Brain pericyte (primary cell): ENCODE measurements at regions not wholly inside any gene's neighbourhood (a gene's known extent, or its start where the extent isn't known, plus 50 kb on each side); places are given as distances from the start of the nearest gene placed in this dataset.
"Not testable (repeated sequence)": the region's sequence is repeated elsewhere in the genome, so short reads cannot be mapped to it uniquely, and the experiment has no call there.

Experiments
- DNase-seq: peaks from one replicate; pipeline ENCODE4 v3.0.0-alpha.2; 2012; ENCODE audit warnings: low read depth, low spot score

DNA sequence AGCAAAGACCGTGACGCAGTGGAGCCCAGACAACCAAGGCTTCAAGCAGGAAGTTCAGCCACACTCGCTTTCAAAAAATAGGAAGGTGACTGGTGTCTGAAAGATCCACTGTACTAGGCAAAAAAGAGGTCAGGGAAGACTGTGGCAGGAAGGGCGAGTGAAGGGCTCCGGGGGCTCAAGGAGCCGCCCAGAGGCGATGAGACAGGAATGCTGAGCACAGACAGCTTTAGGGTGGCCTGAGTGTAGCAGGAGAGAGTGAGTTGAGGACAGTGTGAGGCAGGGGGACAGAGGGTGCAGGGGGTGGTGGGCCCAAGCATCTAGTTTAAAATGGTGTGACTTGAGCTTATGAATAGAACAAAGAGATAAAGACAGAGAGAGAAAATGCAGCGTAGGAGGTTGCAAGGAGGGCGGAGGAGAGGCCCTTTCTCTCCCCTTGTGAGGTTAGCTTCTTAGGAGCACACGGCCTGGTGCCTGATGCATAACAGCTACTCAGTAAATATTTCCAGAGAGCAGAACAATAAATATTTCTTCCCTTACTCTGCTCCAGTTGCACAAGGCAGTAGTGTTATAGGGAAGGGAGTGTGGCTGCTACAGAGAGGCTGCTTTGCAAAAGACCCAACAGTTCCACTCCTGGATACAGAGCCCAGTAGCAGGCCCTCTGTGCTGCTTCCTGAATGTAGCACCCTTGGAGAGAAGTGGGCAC, 789.7 kb upstream of the RAB6C start:
- no peak for DNase-seq

- DNase-seq, result no peak
Observed at GRCh38 chr2:129190494-129190893, 789.0 kb upstream of the RAB6C start.

GRCh38 chr2:129191530-129191929, 787.9 kb upstream of the RAB6C start:
- no peak for DNase-seq

- no peak for DNase-seq
Observed at GRCh38 chr2:129192117-129192516, 787.3 kb upstream of the RAB6C start.

DNA sequence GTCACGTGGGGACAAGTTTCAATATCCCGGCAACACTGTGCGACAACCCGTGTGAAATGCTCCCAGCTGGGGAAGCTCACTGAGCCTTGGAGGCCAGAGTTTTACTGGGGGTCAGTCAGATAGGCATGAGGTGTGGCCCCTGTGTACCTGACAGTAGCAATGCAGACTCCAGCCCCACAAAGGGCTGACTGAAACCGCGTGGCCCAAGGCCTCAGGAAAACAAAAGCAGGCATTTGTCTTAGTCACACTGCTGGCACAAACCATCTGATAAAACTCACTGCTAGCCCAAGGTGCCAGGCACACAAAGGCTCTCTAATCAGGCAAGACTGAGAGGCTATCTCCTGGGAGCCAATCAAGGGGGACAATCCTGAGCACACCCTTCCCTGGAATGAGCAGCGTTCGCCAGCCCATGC, 786.6 kb upstream of the RAB6C start:
- DNase-seq, result no peak

- no peak for DNase-seq
Observed at GRCh38 chr2:129193961-129194360, 785.5 kb upstream of the RAB6C start.

DNA sequence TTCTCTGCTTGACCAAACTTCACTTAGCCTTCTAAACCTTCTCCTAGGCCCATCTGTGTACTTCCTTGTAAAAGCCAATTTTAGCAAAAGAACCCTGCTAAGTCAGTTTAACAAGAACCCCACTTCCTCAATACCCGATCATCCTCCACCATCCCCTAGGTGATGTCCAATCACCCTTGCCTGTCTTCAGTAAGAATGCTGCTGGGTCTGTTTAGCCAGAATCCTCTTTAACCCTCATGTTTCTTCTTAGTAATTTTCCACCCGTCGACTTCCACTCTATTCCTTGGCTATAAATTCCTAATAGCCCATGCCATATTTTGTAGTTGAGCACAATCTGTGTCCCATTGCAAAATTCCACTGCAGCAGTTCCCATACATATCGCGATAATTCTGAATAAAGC, 780.0 kb upstream of the RAB6C start:
- DNase-seq, result no peak

GRCh38 chr2:129201696-129202095, 777.8 kb upstream of the RAB6C start:
- DNase-seq, result no peak

GRCh38 chr2:129203331-129203730, 776.1 kb upstream of the RAB6C start:
- DNase-seq, result no peak

DNA sequence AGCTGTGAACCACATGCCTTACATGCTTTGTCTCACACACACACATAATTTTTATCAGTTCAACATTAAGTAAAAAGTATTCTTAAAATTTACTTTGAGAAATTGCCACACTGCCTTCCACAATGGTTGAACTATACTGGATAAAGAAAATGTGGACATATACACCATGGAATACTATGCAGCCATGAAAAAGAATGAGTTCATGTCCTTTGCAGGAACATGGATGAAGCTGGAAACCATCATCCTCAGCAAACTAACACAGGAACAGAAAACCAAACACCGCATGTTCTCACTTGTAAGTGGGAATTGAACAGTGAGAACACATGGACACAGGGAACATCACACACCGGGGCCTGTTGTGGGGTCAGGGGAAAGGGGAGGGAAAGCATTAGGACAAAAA, 774.9 kb upstream of the RAB6C start:
- DNase-seq, result not testable (repeated sequence)

GRCh38 chr2:129205176-129205575, 774.3 kb upstream of the RAB6C start:
- DNase-seq, result no peak

DNA sequence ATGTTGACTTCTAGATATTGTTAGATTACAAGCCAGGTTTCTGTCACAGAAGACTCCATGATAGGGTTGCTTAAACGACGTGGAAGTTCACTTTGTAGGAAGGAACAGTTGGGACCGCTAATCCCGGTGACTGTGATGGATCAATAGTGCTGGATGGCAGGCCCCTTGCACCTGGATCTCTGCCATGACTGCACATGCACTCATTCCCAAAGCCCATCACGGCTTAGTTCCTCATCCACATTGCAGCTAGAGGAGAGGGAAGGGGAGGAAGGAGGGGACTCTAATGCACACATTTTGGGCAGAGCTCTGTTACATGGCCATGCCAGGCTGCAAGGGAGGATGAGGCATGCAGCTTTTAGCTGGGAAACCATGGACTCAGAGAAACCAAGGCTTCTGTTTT, 773.7 kb upstream of the RAB6C start:
- no peak for DNase-seq

- no peak for DNase-seq
Observed at GRCh38 chr2:129212299-129212958, 767.0 kb upstream of the RAB6C start.

- no peak for DNase-seq
Observed at GRCh38 chr2:129224022-129224421, 755.4 kb upstream of the RAB6C start.

DNA sequence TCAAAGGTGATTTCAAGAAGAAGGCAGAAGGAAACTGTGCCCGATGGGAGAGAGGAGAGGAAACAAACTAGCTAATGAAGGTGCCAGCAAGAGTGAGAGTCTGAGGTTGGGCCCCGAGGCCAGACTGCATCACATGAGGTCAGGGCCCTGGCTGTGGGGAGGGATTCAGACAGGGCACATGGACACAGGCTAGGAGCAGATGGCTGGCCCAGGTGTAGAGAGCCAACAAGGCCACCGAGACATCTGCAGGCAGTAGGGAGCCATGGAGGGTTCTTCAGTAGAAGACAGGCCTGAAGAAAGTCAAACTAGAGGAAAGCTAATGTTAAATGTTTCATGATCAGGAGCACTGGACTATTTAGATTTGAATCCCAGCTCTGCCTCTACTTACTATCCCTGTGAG, 755.0 kb upstream of the RAB6C start:
- DNase-seq, result no peak

DNA sequence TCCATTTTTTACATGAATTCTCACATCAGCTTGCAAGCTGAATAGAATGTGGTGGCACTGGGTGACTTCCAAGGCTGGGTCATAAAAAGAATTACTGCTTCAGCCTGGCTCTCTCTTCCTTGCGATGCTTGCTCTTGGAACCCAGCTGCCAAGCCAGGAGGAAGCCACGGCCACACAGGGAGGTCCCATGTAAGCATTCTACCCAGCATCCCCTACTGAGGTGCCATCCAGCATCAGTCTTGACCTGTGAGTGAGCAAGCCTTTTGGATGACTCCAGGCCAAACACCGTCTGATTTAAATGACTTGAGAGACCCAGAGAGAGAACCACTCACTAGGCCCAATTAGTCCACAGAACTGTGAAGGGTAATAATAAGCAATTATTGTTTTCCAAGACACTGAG, 750.3 kb upstream of the RAB6C start:
- no peak for DNase-seq

- no peak for DNase-seq
Observed at GRCh38 chr2:129229830-129230441, 749.5 kb upstream of the RAB6C start.

- DNase-seq, result no peak
Observed at GRCh38 chr2:129231924-129232323, 747.5 kb upstream of the RAB6C start.

- no peak for DNase-seq
Observed at GRCh38 chr2:129233166-129233565, 746.3 kb upstream of the RAB6C start.

GRCh38 chr2:129233751-129234406, 745.6 kb upstream of the RAB6C start:
- DNase-seq, result no peak

GRCh38 chr2:129236601-129237000, 742.9 kb upstream of the RAB6C start:
- DNase-seq, result no peak

DNA sequence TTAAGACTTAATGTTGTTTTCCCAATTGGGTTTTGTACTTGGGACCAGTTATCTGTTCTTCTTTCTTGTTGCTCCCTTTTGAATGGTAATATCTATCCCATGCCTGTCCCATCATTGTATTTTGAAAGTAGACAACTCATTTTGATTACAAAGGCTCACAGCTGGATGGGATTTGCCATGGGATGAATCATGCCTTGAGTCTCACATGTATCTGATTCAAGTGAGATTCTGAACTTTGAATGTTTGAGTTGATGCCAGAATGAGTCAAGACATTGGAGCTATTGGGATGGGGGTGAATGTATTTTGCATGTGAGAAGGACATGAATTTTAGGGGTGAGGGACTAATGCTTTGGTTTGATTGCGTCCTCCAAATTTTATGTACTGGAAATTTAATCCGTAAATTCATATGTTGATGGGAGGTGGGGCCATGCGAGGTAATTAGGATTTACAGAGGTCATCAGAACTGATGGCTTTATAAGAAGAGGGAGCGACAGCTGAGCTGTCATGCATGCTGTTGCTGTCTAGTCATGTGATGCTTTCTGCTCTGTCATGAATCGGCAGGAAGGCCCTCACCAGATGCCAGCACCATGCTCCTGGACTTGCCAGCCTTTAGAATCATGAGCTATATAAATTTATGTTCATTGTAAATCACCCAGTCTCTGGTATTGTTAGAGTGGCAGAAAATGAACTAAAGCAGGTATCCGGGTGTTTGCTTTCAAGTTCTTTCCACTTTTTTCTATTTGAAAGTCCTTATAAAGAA, 741.3 kb upstream of the RAB6C start:
- no peak for DNase-seq
